ENCODE measurements at regions not wholly inside any gene's neighbourhood (a gene's known extent, or its start where the extent isn't known, plus 50 kb on each side); places are given as distances from the start of the nearest gene placed in this dataset.

DNA sequence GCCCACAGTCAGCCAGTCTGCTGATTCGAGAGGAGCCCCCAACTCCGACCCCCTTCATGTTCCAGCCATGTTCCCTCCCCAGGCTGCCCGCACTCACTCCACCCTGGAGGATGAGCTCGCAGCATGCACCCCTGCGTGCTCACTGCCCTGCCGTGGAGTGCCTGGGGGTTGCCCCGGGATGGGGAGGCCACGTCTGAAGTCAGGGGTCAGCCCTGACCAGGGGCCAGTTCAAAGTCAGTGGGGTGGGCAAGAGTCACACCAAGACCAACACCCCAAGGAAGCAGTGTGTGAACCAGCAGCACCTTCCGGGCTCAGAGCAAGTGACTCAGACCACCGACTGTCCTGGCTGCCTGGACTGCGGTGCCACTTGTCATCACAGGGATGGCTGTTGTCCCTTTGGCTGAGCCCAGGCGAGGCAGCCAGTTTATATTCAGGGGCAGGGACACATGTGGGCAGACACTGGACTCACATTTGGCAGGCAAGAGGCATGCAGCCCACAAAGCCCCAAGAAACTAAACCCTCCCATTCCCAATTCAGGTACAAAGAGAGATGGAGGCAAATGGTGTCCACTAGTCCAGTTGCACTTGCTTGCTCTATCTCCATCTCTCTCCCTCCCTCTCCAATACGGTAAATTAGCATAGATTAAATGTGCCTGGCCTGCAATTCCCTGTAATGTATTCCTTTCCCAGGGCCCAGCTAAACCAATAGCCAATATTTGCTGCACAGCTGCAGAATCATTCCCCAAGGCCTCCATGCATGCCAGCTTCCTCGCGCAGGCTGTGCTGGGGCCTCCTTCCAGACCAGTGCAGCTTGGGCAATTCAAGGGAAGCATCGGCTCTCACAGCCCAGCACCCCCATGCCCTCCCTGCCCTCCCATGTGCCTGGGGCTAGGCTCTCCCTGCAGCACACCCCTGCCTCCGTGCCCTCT, 135.7 kb upstream of the IQSEC1 start:
- Mint-ChIP-seq H3K27me3 (peaks cover 28% of the 10 kb centered on the region), H3K4me3 (no peak overlapping the region), H3K36me3 (no peaks in the 10 kb centered on the region), H3K4me1 (ENCODE audit: unreplicated experiment) (no peaks in the 10 kb centered on the region), H3K9me3 (no peaks in the 10 kb centered on the region), H3K27ac (no peak overlapping the region)
- no peak for DNase-seq (ENCODE audit: extremely low spot score, unreplicated experiment)
- TF ChIP-seq, protein P1, sequence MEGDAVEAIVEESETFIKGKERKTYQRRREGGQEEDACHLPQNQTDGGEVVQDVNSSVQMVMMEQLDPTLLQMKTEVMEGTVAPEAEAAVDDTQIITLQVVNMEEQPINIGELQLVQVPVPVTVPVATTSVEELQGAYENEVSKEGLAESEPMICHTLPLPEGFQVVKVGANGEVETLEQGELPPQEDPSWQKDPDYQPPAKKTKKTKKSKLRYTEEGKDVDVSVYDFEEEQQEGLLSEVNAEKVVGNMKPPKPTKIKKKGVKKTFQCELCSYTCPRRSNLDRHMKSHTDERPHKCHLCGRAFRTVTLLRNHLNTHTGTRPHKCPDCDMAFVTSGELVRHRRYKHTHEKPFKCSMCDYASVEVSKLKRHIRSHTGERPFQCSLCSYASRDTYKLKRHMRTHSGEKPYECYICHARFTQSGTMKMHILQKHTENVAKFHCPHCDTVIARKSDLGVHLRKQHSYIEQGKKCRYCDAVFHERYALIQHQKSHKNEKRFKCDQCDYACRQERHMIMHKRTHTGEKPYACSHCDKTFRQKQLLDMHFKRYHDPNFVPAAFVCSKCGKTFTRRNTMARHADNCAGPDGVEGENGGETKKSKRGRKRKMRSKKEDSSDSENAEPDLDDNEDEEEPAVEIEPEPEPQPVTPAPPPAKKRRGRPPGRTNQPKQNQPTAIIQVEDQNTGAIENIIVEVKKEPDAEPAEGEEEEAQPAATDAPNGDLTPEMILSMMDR (conservative IDR thresholded peaks at IDR 0.05): no peak

DNA sequence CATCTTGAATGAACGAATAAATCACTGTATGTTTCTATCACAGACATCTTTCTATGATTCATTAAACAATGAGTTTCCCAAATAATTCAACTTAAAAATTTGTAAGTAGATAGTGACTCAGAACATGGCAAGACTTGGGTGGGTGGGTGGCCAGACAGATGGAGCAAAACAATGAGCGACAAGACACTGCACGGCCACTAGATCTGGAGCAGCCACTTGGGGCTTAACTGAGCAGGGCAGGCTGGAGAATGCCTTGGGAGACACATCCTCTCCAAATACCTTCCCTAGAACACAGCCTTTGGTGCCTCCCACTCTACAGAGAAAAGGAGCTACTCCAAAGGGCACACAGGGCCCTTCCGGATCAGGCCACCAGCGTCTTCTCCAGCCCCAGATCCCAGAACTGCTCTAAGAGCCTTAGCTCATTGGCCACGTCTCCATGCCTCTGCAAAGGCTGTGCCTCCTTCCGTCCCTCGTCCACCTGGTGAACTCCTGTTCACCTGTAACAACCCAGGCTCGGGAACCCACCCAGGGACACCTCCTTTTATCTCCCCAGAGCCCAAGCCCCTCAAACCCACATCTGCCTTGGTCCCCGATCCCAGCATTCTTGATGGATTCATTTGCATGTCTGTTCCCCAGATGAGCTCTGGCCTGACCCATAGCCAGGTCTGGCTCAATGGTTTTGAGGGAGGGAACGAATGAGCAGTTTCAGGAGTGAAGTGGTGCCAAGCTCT, 134.9 kb upstream of the IQSEC1 start:
- Mint-ChIP-seq H3K4me3 (no peak overlapping the region), H3K27ac (no peak overlapping the region), H3K9me3 (no peaks in the 10 kb centered on the region), H3K4me1 (ENCODE audit: unreplicated experiment) (no peaks in the 10 kb centered on the region), H3K27me3 (peaks cover 31% of the 10 kb centered on the region), H3K36me3 (no peaks in the 10 kb centered on the region)
- no peak for DNase-seq (ENCODE audit: extremely low spot score, unreplicated experiment)
- TF ChIP-seq, protein P1 (conservative IDR thresholded peaks at IDR 0.05): no peak

DNA sequence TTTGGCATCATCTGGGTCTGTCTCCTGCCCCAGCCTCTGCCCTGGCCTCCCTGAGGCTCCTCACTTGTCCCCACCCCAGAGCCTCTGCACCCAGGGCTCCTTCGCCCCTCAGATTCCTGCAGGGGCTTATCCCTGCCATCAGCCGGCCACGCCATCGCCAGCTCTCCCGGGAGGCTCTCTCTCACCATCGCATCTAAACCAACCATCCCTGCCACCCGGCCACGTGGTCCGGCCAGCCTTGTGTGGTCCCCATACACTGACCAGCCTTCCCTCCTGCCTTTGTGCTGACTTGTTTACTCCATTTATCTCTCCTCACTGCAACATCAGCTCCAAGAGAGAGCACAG, 134.3 kb upstream of the IQSEC1 start:
- H3K4me1 Mint-ChIP-seq (ENCODE audit: unreplicated experiment): no peaks in the 10 kb centered on the region
- no peaks in the 10 kb centered on the region for H3K36me3 Mint-ChIP-seq
- no peak overlapping the region for H3K4me3 Mint-ChIP-seq
- no peaks in the 10 kb centered on the region for H3K9me3 Mint-ChIP-seq
- H3K27me3 Mint-ChIP-seq: peaks cover 34% of the 10 kb centered on the region
- DNase-seq (ENCODE audit: extremely low spot score, unreplicated experiment): no peak
- H3K27ac Mint-ChIP-seq: no peak overlapping the region
- TF ChIP-seq, protein P1 (conservative IDR thresholded peaks at IDR 0.05): no peak

DNA sequence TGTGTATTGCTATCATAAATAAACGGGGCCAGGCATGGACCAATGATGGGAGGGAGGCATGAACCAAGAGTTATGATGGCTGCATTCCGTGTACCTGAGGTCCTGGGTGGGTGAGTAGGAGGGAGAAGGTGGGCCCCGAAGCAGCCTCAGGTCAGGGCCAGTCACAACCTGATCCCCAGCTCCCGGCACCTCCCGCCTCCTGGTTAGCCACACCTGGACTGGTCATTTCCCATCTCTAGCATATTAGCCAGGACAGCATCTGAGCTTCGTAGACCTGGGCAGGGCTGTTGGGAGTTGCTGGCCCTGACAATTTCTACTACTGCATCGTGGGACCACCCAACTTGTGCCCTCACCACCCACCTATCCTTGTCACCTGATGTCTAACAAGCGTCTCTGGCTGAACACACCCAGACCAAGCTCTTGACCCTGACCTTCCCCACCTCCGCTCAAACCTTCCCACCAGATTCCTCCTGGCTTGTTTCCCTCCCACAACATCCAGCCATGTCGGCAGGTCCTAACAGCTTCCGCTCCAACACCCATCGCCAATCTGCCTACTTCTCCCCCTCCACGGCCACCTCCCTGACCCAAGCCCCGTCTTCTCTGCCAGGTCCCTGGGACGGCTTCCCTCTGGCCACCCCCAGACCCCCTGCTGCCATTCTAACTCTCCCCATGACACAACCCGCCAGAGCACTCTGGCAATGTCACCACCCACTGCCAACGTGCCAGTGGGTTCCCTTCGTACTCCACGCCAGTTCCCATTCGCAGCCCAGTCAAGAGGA, 133.8 kb upstream of the IQSEC1 start:
- Mint-ChIP-seq H3K27me3 (peaks cover 37% of the 10 kb centered on the region), H3K4me3 (no peak overlapping the region), H3K4me1 (ENCODE audit: unreplicated experiment) (no peaks in the 10 kb centered on the region), H3K27ac (no peak overlapping the region), H3K9me3 (no peaks in the 10 kb centered on the region), H3K36me3 (no peaks in the 10 kb centered on the region)
- TF ChIP-seq, protein P1 (conservative IDR thresholded peaks at IDR 0.05): no peak
- no peak for DNase-seq (ENCODE audit: extremely low spot score, unreplicated experiment)

DNA sequence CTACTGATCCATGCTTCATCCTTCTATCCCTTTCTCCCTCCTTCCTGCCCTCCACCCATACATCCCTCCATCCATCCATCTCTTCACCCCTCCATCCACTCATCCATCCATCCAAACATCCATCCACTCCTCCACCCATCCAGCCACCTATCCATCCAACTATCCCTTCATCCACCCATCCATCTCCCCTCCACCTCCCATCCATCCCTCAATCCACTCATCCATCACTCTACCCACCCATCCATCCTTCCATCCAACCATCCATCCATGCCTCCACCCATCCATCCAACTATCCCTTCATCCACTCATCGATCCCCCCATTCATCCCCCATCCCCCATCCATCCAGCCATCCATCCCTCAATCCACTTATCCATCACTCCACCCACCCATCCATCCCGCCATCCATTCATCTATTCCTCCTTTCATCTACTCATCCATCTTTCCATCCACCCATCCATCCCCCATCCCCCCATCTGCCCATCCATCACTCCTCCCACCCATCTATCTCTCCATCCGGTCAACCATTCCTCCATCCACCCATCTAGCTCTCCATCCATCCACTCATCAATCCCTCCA, 132.4 kb upstream of the IQSEC1 start:
- no peak overlapping the region for H3K27ac Mint-ChIP-seq
- H3K4me1 Mint-ChIP-seq (ENCODE audit: unreplicated experiment): no peaks in the 10 kb centered on the region
- no peaks in the 10 kb centered on the region for H3K9me3 Mint-ChIP-seq
- no peak overlapping the region for H3K4me3 Mint-ChIP-seq
- no peak for DNase-seq (ENCODE audit: extremely low spot score, unreplicated experiment)
- TF ChIP-seq, protein P1 (conservative IDR thresholded peaks at IDR 0.05): no peak
- peaks cover 37% of the 10 kb centered on the region for H3K27me3 Mint-ChIP-seq
- no peaks in the 10 kb centered on the region for H3K36me3 Mint-ChIP-seq
